ENCODE measurements at regions not wholly inside any gene's neighbourhood (a gene's known extent, or its start where the extent isn't known, plus 50 kb on each side); places are given as distances from the start of the nearest gene placed in this dataset.
A peak's percentile ranks its signal among the peaks of the same experiment; 100 is the strongest.

- no peak overlapping the region for H3K27ac ChIP-seq (ENCODE audit: low read length)
- no peaks in the 10 kb centered on the region for H3K27me3 ChIP-seq (ENCODE audit: control insufficient read depth in 1 of 2, insufficient read depth in 2 of 2, low read length in 2 of 2)
- H3K4me1 ChIP-seq (ENCODE audit: control insufficient read depth, insufficient read depth, low read length): no peaks in the 10 kb centered on the region
- no peaks in the 10 kb centered on the region for H3K36me3 ChIP-seq (ENCODE audit: control insufficient read depth in 2 of 2, insufficient read depth in 2 of 2, low read length in 2 of 2)
- no peak overlapping the region for H3K4me3 ChIP-seq (ENCODE audit: low read length in 2 of 2)
- H3K9me3 ChIP-seq (ENCODE audit: control insufficient read depth in 2 of 2, low read length in 2 of 2): no peaks in the 10 kb centered on the region
- no peak overlapping the region for H3K9ac ChIP-seq (ENCODE audit: low read length in 2 of 2)
Observed at GRCh38 chr6:81226957-81227356, 525.5 kb downstream of the TENT5A start.

- Histone ChIP-seq H3K36me3 (ENCODE audit: control insufficient read depth in 2 of 2, insufficient read depth in 2 of 2, low read length in 2 of 2) (no peaks in the 10 kb centered on the region), H3K9ac (ENCODE audit: low read length in 2 of 2) (no peak overlapping the region), H3K4me1 (ENCODE audit: control insufficient read depth, insufficient read depth, low read length) (no peaks in the 10 kb centered on the region), H3K9me3 (ENCODE audit: control insufficient read depth in 2 of 2, low read length in 2 of 2) (no peaks in the 10 kb centered on the region), H3K4me3 (ENCODE audit: low read length in 2 of 2) (no peak overlapping the region), H3K27me3 (ENCODE audit: control insufficient read depth in 1 of 2, insufficient read depth in 2 of 2, low read length in 2 of 2) (no peaks in the 10 kb centered on the region), H3K27ac (ENCODE audit: low read length) (no peak overlapping the region)
Observed at GRCh38 chr6:81216668-81217067, 535.8 kb downstream of the TENT5A start.

GRCh38 chr6:81215092-81215432, 537.4 kb downstream of the TENT5A start:
- no peaks in the 10 kb centered on the region for H3K27me3 ChIP-seq (ENCODE audit: control insufficient read depth in 1 of 2, insufficient read depth in 2 of 2, low read length in 2 of 2)
- no peak overlapping the region for H3K9ac ChIP-seq (ENCODE audit: low read length in 2 of 2)
- no peak overlapping the region for H3K4me3 ChIP-seq (ENCODE audit: low read length in 2 of 2)
- H3K27ac ChIP-seq (ENCODE audit: low read length): no peak overlapping the region
- no peaks in the 10 kb centered on the region for H3K4me1 ChIP-seq (ENCODE audit: control insufficient read depth, insufficient read depth, low read length)
- H3K9me3 ChIP-seq (ENCODE audit: control insufficient read depth in 2 of 2, low read length in 2 of 2): no peaks in the 10 kb centered on the region
- H3K36me3 ChIP-seq (ENCODE audit: control insufficient read depth in 2 of 2, insufficient read depth in 2 of 2, low read length in 2 of 2): no peaks in the 10 kb centered on the region

- H3K4me3 ChIP-seq (ENCODE audit: low read length in 2 of 2): no peak overlapping the region
- no peaks in the 10 kb centered on the region for H3K4me1 ChIP-seq (ENCODE audit: control insufficient read depth, insufficient read depth, low read length)
- no peaks in the 10 kb centered on the region for H3K9me3 ChIP-seq (ENCODE audit: control insufficient read depth in 2 of 2, low read length in 2 of 2)
- H3K27me3 ChIP-seq (ENCODE audit: control insufficient read depth in 1 of 2, insufficient read depth in 2 of 2, low read length in 2 of 2): no peaks in the 10 kb centered on the region
- no peaks in the 10 kb centered on the region for H3K36me3 ChIP-seq (ENCODE audit: control insufficient read depth in 2 of 2, insufficient read depth in 2 of 2, low read length in 2 of 2)
- no peak overlapping the region for H3K27ac ChIP-seq (ENCODE audit: low read length)
- H3K9ac ChIP-seq (ENCODE audit: low read length in 2 of 2): no peak overlapping the region
Observed at GRCh38 chr6:81214414-81215091, 537.9 kb downstream of the TENT5A start.

GRCh38 chr6:81204731-81205130, 547.8 kb downstream of the TENT5A start:
- Histone ChIP-seq H3K4me1 (ENCODE audit: control insufficient read depth, insufficient read depth, low read length) (no peaks in the 10 kb centered on the region), H3K27me3 (ENCODE audit: control insufficient read depth in 1 of 2, insufficient read depth in 2 of 2, low read length in 2 of 2) (no peaks in the 10 kb centered on the region), H3K9me3 (ENCODE audit: control insufficient read depth in 2 of 2, low read length in 2 of 2) (no peaks in the 10 kb centered on the region), H3K4me3 (ENCODE audit: low read length in 2 of 2) (peak overlapping the region in 1 of 2 donors; percentile 40), H3K9ac (ENCODE audit: low read length in 2 of 2) (no peak overlapping the region), H3K27ac (ENCODE audit: low read length) (no peak overlapping the region), H3K36me3 (ENCODE audit: control insufficient read depth in 2 of 2, insufficient read depth in 2 of 2, low read length in 2 of 2) (no peaks in the 10 kb centered on the region)

- Histone ChIP-seq H3K9me3 (ENCODE audit: control insufficient read depth in 2 of 2, low read length in 2 of 2) (no peaks in the 10 kb centered on the region), H3K36me3 (ENCODE audit: control insufficient read depth in 2 of 2, insufficient read depth in 2 of 2, low read length in 2 of 2) (no peaks in the 10 kb centered on the region), H3K9ac (ENCODE audit: low read length in 2 of 2) (no peak overlapping the region), H3K4me1 (ENCODE audit: control insufficient read depth, insufficient read depth, low read length) (no peaks in the 10 kb centered on the region), H3K27ac (ENCODE audit: low read length) (no peak overlapping the region), H3K4me3 (ENCODE audit: low read length in 2 of 2) (no peak overlapping the region), H3K27me3 (ENCODE audit: control insufficient read depth in 1 of 2, insufficient read depth in 2 of 2, low read length in 2 of 2) (no peaks in the 10 kb centered on the region)
Observed at GRCh38 chr6:81194374-81194773, 558.1 kb downstream of the TENT5A start.

- Histone ChIP-seq H3K4me1 (ENCODE audit: control insufficient read depth, insufficient read depth, low read length) (peaks cover 3% of the 10 kb centered on the region), H3K36me3 (ENCODE audit: control insufficient read depth in 2 of 2, insufficient read depth in 2 of 2, low read length in 2 of 2) (no peaks in the 10 kb centered on the region), H3K4me3 (ENCODE audit: low read length in 2 of 2) (peak overlapping the region in 1 of 2 donors; percentile 17), H3K9ac (ENCODE audit: low read length in 2 of 2) (no peak overlapping the region), H3K9me3 (ENCODE audit: control insufficient read depth in 2 of 2, low read length in 2 of 2) (no peaks in the 10 kb centered on the region), H3K27me3 (ENCODE audit: control insufficient read depth in 1 of 2, insufficient read depth in 2 of 2, low read length in 2 of 2) (no peaks in the 10 kb centered on the region), H3K27ac (ENCODE audit: low read length) (peak overlapping the region; percentile 3)
Observed at GRCh38 chr6:81172056-81172740, 580.3 kb downstream of the TENT5A start.

GRCh38 chr6:81169166-81169565, 583.3 kb downstream of the TENT5A start:
- Histone ChIP-seq H3K36me3 (ENCODE audit: control insufficient read depth in 2 of 2, insufficient read depth in 2 of 2, low read length in 2 of 2) (no peaks in the 10 kb centered on the region), H3K9me3 (ENCODE audit: control insufficient read depth in 2 of 2, low read length in 2 of 2) (no peaks in the 10 kb centered on the region), H3K4me3 (ENCODE audit: low read length in 2 of 2) (no peak overlapping the region), H3K27me3 (ENCODE audit: control insufficient read depth in 1 of 2, insufficient read depth in 2 of 2, low read length in 2 of 2) (no peaks in the 10 kb centered on the region), H3K27ac (ENCODE audit: low read length) (no peak overlapping the region), H3K4me1 (ENCODE audit: control insufficient read depth, insufficient read depth, low read length) (peaks cover 3% of the 10 kb centered on the region), H3K9ac (ENCODE audit: low read length in 2 of 2) (no peak overlapping the region)

- no peaks in the 10 kb centered on the region for H3K36me3 ChIP-seq (ENCODE audit: control insufficient read depth in 2 of 2, insufficient read depth in 2 of 2, low read length in 2 of 2)
- H3K9ac ChIP-seq (ENCODE audit: low read length in 2 of 2): no peak overlapping the region
- H3K4me3 ChIP-seq (ENCODE audit: low read length in 2 of 2): no peak overlapping the region
- no peak overlapping the region for H3K27ac ChIP-seq (ENCODE audit: low read length)
- no peaks in the 10 kb centered on the region for H3K9me3 ChIP-seq (ENCODE audit: control insufficient read depth in 2 of 2, low read length in 2 of 2)
- no peaks in the 10 kb centered on the region for H3K27me3 ChIP-seq (ENCODE audit: control insufficient read depth in 1 of 2, insufficient read depth in 2 of 2, low read length in 2 of 2)
- H3K4me1 ChIP-seq (ENCODE audit: control insufficient read depth, insufficient read depth, low read length): no peaks in the 10 kb centered on the region
Observed at GRCh38 chr6:81166770-81167169, 585.7 kb downstream of the TENT5A start.

- H3K27me3 ChIP-seq (ENCODE audit: control insufficient read depth in 1 of 2, insufficient read depth in 2 of 2, low read length in 2 of 2): no peaks in the 10 kb centered on the region
- H3K9ac ChIP-seq (ENCODE audit: low read length in 2 of 2): no peak overlapping the region
- no peaks in the 10 kb centered on the region for H3K36me3 ChIP-seq (ENCODE audit: control insufficient read depth in 2 of 2, insufficient read depth in 2 of 2, low read length in 2 of 2)
- H3K4me3 ChIP-seq (ENCODE audit: low read length in 2 of 2): no peak overlapping the region
- H3K4me1 ChIP-seq (ENCODE audit: control insufficient read depth, insufficient read depth, low read length): no peaks in the 10 kb centered on the region
- no peaks in the 10 kb centered on the region for H3K9me3 ChIP-seq (ENCODE audit: control insufficient read depth in 2 of 2, low read length in 2 of 2)
- no peak overlapping the region for H3K27ac ChIP-seq (ENCODE audit: low read length)
Observed at GRCh38 chr6:81158956-81159355, 593.5 kb downstream of the TENT5A start.

GRCh38 chr6:81148751-81149150, 603.7 kb downstream of the TENT5A start:
- Histone ChIP-seq H3K36me3 (ENCODE audit: control insufficient read depth in 2 of 2, insufficient read depth in 2 of 2, low read length in 2 of 2) (no peaks in the 10 kb centered on the region), H3K9me3 (ENCODE audit: control insufficient read depth in 2 of 2, low read length in 2 of 2) (peaks cover 0 to 4% of the 10 kb centered on the region in 2 donors), H3K4me3 (ENCODE audit: low read length in 2 of 2) (no peak overlapping the region), H3K4me1 (ENCODE audit: control insufficient read depth, insufficient read depth, low read length) (no peaks in the 10 kb centered on the region), H3K9ac (ENCODE audit: low read length in 2 of 2) (no peak overlapping the region), H3K27ac (ENCODE audit: low read length) (no peak overlapping the region), H3K27me3 (ENCODE audit: control insufficient read depth in 1 of 2, insufficient read depth in 2 of 2, low read length in 2 of 2) (no peaks in the 10 kb centered on the region)
